ENCODE measurements at regions not wholly inside any gene's neighbourhood (a gene's known extent, or its start where the extent isn't known, plus 50 kb on each side); places are given as distances from the start of the nearest gene placed in this dataset.

DNA sequence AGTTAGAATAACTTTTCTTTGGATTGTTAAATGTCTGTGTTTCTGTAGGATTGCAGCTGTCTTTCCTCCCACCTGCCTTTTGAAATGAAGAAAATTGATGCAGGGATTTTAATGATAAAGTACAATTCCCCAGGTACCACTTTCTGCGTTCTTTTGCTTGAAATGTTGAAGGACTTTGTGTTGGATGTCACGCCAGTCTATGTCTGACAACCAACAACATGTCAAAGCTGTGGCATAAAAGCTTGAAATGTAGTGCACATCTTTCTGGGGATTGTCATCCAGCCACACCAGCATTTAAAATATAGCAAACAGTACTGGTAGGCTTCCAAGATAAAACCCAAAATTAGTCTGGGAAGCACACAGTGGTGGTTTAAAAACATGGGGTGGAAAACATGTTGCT lies 381.4 kb downstream of the TMEM161B start:
- TF ChIP-seq, protein P1, sequence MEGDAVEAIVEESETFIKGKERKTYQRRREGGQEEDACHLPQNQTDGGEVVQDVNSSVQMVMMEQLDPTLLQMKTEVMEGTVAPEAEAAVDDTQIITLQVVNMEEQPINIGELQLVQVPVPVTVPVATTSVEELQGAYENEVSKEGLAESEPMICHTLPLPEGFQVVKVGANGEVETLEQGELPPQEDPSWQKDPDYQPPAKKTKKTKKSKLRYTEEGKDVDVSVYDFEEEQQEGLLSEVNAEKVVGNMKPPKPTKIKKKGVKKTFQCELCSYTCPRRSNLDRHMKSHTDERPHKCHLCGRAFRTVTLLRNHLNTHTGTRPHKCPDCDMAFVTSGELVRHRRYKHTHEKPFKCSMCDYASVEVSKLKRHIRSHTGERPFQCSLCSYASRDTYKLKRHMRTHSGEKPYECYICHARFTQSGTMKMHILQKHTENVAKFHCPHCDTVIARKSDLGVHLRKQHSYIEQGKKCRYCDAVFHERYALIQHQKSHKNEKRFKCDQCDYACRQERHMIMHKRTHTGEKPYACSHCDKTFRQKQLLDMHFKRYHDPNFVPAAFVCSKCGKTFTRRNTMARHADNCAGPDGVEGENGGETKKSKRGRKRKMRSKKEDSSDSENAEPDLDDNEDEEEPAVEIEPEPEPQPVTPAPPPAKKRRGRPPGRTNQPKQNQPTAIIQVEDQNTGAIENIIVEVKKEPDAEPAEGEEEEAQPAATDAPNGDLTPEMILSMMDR (IDR thresholded peaks at IDR 0.05): no peak
- no peak for TF ChIP-seq EZH2 (IDR thresholded peaks at IDR 0.05; ENCODE audit: borderline replicate concordance, insufficient read depth, low read depth, low read length, poor library complexity, severe bottlenecking)

All from B cell (primary cell).